ENCODE measurements at regions not wholly inside any gene's neighbourhood (a gene's known extent, or its start where the extent isn't known, plus 50 kb on each side); places are given as distances from the start of the nearest gene placed in this dataset.

DNA sequence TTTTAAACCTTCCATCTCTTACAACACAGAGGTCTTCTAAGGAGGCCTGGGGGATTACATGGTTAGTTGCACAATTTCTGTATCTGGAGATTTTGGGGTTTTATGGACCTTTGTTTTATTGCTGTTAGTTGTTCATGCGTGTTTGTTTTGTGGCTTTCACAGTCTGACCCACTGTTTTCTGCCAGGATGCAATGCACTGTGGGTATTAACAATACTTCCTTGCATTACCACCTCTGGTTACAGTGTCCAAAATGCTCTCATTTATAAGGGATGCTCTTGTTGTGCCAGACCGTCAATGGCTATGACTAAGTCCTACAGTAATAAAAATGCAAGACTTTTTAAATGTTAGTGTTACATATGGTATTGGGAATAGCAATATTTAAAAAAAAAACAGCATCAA, 730.2 kb downstream of the KCTD8 start:
- TF ChIP-seq, protein P1, sequence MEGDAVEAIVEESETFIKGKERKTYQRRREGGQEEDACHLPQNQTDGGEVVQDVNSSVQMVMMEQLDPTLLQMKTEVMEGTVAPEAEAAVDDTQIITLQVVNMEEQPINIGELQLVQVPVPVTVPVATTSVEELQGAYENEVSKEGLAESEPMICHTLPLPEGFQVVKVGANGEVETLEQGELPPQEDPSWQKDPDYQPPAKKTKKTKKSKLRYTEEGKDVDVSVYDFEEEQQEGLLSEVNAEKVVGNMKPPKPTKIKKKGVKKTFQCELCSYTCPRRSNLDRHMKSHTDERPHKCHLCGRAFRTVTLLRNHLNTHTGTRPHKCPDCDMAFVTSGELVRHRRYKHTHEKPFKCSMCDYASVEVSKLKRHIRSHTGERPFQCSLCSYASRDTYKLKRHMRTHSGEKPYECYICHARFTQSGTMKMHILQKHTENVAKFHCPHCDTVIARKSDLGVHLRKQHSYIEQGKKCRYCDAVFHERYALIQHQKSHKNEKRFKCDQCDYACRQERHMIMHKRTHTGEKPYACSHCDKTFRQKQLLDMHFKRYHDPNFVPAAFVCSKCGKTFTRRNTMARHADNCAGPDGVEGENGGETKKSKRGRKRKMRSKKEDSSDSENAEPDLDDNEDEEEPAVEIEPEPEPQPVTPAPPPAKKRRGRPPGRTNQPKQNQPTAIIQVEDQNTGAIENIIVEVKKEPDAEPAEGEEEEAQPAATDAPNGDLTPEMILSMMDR (IDR thresholded peaks at IDR 0.05; ENCODE audit: partially characterized antibody, unreplicated experiment) = no peak
- DNase-seq = no peak
- no peak overlapping the region for H3K27ac Mint-ChIP-seq (ENCODE audit: unreplicated experiment)
- H3K9me3 Mint-ChIP-seq (ENCODE audit: unreplicated experiment) = no peaks in the 10 kb centered on the region
- H3K4me1 Mint-ChIP-seq (ENCODE audit: low read depth, unreplicated experiment) = peaks cover 9% of the 10 kb centered on the region
- no peak overlapping the region for H3K4me3 Mint-ChIP-seq (ENCODE audit: unreplicated experiment)
- H3K27me3 Mint-ChIP-seq (ENCODE audit: unreplicated experiment) = peaks cover 1% of the 10 kb centered on the region
- no peaks in the 10 kb centered on the region for H3K36me3 Mint-ChIP-seq (ENCODE audit: unreplicated experiment)

DNA sequence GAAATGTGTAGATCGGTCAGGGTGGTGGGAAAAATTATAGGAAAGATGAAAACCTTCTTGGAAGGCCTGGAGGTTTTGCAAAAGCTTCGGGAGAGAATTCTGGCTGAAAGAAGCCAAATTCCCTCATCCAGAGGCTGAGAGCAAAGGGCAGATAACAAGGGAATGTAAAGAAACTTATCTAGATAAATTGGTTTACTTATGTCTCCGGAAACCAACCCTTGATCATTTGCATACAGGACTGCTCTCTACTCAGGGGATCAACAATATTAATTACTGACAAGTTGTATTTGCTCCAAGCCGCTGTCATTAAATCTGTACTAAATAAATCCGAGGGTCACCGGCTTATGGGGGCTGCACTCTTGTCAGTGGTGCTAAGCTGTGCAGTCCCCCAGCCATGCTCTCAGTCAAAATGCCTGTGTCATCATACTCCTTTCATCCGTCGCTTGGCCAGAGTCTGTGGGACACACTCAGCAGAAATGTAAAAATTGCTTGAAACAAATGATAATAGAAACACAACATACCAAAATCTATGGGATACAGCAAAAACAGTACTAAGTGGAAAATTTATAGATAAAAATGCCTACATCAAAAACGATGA, 715.7 kb downstream of the KCTD8 start:
- H3K27ac Mint-ChIP-seq (ENCODE audit: unreplicated experiment) = no peak overlapping the region
- TF ChIP-seq, protein P1 (IDR thresholded peaks at IDR 0.05; ENCODE audit: partially characterized antibody, unreplicated experiment) = no peak
- no peaks in the 10 kb centered on the region for H3K4me1 Mint-ChIP-seq (ENCODE audit: low read depth, unreplicated experiment)
- H3K36me3 Mint-ChIP-seq (ENCODE audit: unreplicated experiment) = peaks cover 5% of the 10 kb centered on the region
- peaks cover 4% of the 10 kb centered on the region for H3K27me3 Mint-ChIP-seq (ENCODE audit: unreplicated experiment)
- H3K9me3 Mint-ChIP-seq (ENCODE audit: unreplicated experiment) = peaks cover 2% of the 10 kb centered on the region
- no peak for DNase-seq
- no peak overlapping the region for H3K4me3 Mint-ChIP-seq (ENCODE audit: unreplicated experiment)

DNA sequence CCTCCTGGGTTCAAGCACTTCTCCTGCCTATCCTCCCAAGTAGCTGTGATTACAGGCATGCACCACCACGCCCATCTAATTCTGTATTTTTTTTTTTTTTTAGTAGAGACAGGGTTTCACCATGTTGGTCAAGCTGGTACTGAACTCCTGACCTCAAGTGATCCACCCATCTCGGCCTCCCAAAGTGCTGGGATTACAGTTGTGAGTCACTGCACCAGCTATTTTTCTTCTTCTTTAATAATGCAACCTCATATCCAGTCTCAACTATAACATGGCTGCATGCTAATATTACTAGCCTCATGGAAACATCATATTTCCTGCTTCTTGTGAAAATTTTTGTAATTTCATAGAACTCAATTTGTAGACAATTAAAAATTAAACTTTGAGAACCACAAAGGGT, 706.5 kb downstream of the KCTD8 start:
- Mint-ChIP-seq H3K36me3 (ENCODE audit: unreplicated experiment) (no peaks in the 10 kb centered on the region), H3K9me3 (ENCODE audit: unreplicated experiment) (no peaks in the 10 kb centered on the region), H3K27ac (ENCODE audit: unreplicated experiment) (no peak overlapping the region), H3K4me1 (ENCODE audit: low read depth, unreplicated experiment) (no peaks in the 10 kb centered on the region), H3K27me3 (ENCODE audit: unreplicated experiment) (no peaks in the 10 kb centered on the region), H3K4me3 (ENCODE audit: unreplicated experiment) (no peak overlapping the region)
- TF ChIP-seq, protein P1 (IDR thresholded peaks at IDR 0.05; ENCODE audit: partially characterized antibody, unreplicated experiment) = no peak
- no peak for DNase-seq

DNA sequence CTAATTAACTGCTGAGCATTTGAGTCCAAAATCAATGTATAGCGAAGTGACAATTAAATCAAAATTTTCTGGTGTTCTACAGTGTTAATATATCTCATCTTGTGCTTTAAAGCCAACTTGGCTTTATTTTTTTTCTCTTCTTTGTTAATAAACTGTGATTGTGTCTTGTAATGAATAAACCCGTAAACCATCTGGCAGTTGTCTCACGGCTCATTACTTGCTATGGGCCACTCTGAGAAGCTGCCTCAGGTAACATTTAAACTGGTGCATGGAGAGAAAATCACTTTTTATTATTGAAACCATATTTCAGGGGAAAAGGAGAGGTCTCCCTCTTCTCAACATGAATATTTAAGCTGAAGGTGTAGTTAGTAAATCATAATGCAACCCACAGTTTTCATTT, 694.0 kb downstream of the KCTD8 start:
- Mint-ChIP-seq H3K4me3 (ENCODE audit: unreplicated experiment) (no peak overlapping the region), H3K27me3 (ENCODE audit: unreplicated experiment) (no peaks in the 10 kb centered on the region)

DNA sequence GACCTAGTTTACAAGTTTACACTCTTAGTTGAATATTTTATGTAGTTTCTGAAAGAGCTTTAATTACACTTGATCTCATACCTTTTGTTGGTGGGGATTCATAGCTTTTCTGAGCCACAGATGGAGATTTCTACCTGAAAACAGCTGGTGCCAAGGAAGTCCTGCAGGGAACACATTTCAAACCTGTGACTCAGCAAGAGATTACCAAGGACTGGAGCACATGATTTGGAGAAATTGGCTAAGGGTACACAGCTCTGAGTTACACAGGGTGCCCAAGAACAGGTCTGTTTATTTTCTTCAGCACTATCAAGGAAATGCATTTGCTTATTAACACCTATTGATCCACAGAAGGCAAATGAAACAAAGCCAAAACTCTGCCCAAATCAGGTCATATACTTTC, 691.5 kb downstream of the KCTD8 start:
- DNase-seq = no peak
- peaks cover 2% of the 10 kb centered on the region for H3K9me3 Mint-ChIP-seq (ENCODE audit: unreplicated experiment)
- no peaks in the 10 kb centered on the region for H3K4me1 Mint-ChIP-seq (ENCODE audit: low read depth, unreplicated experiment)
- no peak overlapping the region for H3K27ac Mint-ChIP-seq (ENCODE audit: unreplicated experiment)
- TF ChIP-seq, protein P1 (IDR thresholded peaks at IDR 0.05; ENCODE audit: partially characterized antibody, unreplicated experiment) = no peak
- H3K27me3 Mint-ChIP-seq (ENCODE audit: unreplicated experiment) = no peaks in the 10 kb centered on the region
- no peak overlapping the region for H3K4me3 Mint-ChIP-seq (ENCODE audit: unreplicated experiment)
- no peaks in the 10 kb centered on the region for H3K36me3 Mint-ChIP-seq (ENCODE audit: unreplicated experiment)

More for the DNA sequence above, 694.0 kb downstream of the KCTD8 start:
- Mint-ChIP-seq H3K27ac (ENCODE audit: unreplicated experiment) (no peak overlapping the region), H3K4me1 (ENCODE audit: low read depth, unreplicated experiment) (no peaks in the 10 kb centered on the region), H3K9me3 (ENCODE audit: unreplicated experiment) (peaks cover 2% of the 10 kb centered on the region), H3K36me3 (ENCODE audit: unreplicated experiment) (no peaks in the 10 kb centered on the region)
- DNase-seq = no peak
- TF ChIP-seq, protein P1 (IDR thresholded peaks at IDR 0.05; ENCODE audit: partially characterized antibody, unreplicated experiment) = no peak
